NCI-H2081 treated with DMSO at 0.1 percent for 48 hours (cell line): ENCODE measurements at regions not wholly inside any gene's neighbourhood (a gene's known extent, or its start where the extent isn't known, plus 50 kb on each side); places are given as distances from the start of the nearest gene placed in this dataset.
A peak's percentile ranks its signal among the peaks of the same experiment; 100 is the strongest.

ENCODE experiments used
- DNase-seq: peaks from one replicate; lab custom pipeline; 2025; lab: John Stamatoyannopoulos, UW

DNA sequence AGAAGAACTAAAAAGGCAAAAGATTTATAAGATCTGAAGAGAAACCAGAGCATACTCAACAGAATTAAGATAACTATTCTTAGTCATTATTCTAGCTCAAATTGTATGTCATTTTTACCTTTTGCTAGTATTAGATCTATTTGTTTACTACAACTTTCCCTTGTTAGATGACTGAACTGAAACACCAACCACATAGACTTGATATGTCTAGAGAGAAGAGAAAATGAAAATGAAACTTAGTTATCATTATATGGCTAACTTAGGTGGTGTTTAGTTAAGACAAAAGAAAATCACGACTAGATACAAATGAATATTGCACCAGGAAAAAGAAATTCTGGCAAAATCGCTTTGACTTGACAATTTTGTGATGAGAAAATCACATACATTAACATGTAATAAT lies 690.8 kb downstream of the PCDH18 start:
- DNase-seq, result no peak

DNA sequence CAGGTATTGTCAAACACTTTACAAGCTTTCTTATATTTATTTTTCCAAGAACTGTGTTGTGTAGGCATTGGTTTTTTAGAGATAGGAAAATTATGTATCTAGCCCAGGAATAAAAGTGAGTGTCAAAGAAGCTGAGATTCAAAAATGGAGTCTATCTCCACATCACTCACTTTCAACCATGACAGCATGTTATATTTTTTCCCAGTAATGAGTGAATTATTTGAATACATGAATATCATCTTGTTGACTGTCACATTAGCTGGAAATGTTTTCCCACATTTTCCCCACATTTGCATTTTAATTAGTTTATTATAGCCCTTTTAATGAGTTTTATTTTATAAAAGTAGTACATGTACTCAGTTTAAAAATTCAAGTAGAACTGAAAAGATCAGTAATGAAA lies 693.7 kb downstream of the PCDH18 start:
- DNase-seq, result no peak

DNA sequence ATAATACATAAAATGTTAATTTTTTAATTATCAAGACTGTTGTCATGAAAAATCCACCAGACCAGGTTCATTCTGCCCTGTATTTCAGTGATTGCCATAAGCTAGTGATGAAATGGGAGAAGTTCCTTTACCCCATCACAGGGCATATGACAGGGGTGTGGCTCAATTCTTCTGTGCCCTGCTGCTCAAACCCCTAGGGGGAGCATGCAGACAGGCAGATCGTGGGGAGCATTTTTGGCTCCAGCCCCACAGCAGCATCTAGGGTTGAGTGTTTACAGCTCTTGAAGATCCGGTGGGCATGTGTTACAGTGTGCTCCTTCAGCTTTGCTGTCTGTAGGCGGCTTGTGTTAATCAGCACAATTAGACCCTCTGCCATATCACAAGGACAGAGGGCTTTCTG lies 700.7 kb downstream of the PCDH18 start:
- no peak for DNase-seq

DNA sequence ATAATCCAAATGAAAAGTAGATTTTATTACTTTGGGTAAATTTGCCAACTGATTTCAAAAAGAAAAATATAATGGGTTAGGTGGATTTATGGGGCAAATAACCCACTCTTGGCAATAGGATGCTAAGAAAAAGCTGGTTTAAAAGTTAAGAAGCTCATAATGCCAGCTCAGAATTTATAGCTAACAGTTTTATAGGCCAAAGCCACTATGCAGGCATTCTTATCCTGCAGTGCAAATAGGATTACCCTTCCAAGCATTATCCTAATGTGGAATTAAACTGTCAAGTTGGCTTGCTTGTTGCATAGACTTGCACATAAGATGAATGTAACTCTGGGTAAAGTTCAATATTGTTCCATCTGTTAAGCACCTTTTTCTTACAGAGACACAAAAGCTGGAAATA lies 703.0 kb downstream of the PCDH18 start:
- DNase-seq, result no peak

DNA sequence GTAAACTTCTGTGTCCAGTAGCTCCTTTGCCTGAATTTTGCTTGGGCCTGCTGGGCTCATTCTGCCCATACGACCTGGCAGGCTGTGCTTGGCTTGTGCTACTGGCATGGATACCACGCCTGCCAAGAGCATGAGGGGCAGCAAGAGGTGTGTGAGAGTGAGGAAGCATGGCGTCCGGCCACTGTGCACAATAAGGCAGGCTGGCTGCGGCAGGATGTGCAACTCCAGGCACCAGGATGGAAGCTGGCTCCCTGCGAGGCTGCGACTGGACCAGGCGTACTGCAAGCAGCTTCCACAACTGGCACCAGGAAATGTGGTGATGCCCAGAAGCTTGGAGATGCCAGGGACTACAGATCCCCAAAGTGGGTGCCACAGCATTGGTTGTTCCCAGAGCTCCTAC lies 709.3 kb downstream of the PCDH18 start:
- no peak for DNase-seq

DNA sequence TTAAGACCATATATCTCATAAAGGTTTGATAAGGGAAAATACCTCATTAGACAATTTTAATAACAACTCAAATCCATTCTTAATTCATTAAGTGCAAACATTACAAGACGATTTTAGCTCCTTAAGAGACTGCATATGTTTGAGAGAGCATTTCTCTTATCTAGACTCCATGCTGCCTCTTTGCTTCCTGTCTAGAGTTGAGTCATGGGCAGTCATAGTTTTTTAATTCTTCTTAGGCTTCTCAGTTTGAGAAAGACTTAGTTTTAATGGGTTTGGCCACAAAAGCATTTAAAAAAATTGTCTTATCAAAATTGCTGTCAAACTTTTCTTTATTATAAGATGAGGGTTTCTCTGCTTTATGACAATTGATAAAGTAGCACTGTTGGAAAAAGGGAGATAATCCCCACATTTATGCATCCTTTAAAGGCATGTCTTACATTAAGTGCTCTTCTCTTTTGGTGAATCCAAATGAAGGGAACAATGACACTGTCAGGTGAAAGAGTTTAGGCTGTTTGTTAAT lies 713.4 kb downstream of the PCDH18 start:
- no peak for DNase-seq

DNA sequence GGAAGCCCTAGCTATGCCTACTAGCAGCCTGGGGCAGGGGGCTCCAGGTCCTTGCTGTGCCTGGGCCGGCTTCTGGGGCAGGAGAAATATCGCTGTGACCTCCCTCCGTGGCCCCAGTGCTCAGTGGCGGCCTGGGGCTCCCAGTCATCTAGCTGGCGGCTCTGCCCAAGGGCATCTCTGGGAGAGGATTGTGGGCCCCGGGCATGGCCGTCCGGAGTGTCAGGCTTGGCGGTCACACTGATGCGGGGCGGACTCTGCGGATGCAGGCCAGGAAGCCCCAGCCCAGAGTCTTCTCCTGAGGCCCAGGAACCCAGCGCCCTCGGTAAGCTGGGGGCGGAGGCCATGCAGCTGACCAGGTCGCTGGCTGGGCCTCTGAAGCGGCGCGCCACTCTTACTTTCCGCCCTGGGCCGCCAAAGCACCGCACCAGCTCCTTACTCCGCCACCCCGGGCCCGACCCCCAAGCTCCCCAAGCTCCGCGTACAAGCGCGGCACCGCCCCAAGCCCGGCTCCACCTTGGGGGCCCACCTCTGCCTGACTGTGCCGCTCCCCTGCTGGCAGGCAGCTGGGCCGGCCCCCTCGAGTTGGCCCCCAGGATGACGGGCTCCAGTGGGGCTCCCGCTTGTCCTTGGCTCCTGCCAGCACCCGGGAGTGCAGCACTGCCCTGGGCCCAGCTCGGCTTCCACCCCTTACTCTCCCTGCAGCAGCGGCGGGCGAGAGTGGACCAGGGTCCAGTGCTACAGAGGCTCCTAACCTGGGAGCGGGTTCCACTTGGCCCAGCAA lies 720.0 kb downstream of the PCDH18 start:
- no peak for DNase-seq

DNA sequence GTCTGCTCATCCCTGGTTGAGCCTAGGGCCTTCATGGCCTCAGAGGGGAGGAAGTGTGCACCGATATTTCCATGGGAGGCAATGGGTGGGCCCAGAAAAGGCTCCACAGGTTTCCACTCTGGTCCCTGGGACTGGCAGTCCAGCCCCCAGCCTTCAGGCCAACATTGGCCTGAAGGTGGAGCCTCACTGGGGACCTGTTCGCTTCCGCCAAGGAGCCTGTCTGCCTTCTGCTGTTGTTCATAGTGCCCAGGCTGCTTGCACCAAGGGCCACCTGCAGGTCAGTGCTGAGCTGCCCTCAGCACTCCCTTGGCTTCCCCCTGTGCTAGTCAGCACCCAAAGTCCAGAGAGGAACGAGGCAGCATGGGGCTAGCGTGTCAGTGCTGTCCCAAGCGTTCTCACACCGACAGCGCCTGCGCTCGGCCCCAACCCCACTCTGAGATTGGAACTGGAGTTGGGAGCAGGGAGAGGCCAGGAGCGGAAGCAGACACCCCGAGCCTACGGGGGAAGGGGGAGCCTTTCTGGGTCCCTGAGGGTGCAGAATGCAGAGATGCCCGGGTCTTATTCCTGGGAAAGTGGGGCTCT lies 720.7 kb downstream of the PCDH18 start:
- DNase-seq, result no peak

DNA sequence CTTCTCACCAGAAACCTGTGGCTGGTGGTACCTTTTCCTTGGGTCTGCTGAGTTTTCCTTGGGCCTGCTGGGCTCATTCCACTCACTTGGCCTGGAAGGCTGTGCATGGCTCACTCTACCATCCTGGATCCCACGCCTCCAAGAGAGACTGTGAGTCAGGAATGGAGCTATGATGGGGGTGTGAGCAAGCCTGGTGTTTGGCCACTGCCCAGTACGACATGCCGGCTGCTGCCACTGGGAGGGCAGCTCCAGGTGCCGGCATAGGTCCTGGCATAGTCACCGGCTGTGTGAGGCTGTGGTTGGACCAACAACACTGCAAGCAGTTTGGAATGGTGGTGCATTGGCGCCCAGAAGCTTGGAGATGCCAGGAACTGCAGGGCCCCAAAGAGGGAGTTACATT lies 721.7 kb downstream of the PCDH18 start:
- no peak for DNase-seq

DNA sequence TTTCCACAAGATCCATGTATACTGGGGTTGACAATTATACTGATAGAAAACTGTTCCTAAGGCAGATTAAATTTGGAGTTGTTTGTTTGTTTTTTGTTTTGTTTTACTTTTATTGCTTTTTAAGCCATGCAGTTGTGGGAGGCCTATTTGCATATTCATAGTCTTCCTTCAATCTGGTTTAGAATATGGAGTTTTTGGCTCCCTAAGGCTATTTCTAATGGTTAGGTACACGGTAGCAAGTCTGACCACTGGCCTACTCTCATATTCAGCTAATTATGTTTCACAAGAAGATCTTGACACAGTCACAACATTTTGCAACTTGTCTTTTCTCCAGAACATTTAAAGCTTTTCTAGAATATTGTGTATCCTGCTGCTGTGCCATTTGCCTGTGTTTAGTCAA lies 725.5 kb downstream of the PCDH18 start:
- no peak for DNase-seq

DNA sequence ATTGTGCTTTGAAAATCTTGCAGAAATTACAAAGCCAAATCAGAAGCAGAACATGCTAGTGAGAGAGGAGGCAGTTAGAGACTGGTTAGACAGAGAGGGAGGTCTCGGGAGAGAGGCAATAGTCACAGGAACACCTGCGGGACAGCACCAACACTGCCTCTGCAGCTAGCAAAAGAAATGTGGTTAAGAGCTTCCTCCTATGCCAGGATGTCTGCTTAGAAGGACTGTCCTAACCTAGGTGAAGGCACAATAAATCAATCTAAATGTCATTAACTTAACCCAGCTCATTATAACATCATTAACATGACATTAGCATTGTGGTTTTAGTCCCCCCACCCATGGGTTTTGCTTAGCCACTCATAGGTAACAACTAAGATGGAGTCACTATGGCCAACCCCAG lies 726.7 kb downstream of the PCDH18 start:
- DNase-seq, result no peak

DNA sequence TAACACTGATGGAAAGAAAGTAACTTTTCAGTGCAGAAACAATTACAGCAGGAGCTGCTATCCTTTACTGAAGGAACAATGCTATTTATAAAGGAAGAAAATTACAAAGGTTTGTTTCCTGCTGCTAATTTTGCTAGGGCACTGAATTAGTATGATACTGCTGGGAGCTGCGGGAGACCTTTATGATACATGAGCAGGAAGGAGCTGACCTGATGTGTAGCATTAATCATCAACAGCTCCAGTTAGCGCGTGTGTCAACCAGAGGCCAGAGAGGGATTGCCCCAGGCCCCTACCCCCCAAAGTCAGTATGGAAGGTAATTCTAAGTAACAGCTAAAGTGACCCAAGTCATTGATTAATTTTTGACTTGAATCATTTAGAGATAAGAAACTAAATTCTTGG lies 728.9 kb downstream of the PCDH18 start:
- DNase-seq, result no peak

DNA sequence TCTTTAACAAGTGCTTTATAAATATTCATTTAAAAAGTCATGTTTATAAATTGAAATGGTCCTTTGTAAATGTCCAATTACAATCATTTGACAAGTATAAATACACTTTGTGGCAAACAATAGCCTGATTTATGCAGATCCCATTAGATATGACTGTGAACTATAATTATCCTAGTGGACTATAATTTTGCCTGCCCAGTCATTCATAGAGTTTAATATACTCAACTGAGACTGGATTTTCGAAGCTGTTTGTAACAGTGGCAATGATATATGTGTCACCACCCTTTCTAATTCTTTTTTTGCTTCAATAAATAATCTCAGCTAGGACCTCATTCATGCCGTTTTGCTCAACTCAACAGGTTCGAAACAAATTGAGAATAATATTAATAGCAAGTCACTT lies 732.0 kb downstream of the PCDH18 start:
- DNase-seq, result peak; percentile 94

DNA sequence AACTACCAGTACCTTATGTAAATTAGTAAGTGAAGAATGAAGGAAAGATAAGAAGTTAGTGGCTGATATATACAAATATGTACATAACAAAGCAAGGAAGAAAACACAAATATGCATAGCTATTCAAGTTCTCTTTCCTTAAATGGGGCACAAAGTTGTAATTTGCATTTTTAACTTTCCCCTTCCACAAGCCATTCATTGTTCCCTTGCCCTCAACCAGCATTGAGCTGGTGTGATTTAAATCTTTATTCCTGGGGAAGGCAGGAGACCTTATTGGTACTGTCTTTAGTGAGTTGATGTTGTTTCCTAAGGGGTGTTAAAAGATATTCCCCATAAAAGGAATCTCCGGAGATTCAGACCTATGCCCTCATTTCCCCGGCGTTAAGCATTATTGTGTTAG lies 735.3 kb downstream of the PCDH18 start:
- DNase-seq, result no peak

DNA sequence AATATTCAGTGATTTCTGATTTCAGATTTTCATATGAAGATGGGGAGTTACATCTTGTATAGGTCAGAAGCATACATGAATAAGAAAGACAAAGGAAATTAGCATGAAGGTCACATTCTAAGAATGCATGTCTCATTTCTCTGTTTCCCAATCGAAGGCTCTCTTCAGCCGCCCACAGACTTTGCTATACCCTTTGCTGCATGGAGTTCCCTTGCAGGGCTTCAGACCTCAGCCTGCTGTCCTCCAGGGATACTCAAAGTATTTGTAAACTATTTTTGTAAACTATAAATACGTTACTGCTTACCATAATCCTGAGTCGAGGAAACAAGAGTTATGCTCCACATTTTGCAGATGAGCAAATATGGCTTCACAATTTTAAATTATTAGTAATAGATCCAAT lies 738.4 kb downstream of the PCDH18 start:
- DNase-seq, result no peak

DNA sequence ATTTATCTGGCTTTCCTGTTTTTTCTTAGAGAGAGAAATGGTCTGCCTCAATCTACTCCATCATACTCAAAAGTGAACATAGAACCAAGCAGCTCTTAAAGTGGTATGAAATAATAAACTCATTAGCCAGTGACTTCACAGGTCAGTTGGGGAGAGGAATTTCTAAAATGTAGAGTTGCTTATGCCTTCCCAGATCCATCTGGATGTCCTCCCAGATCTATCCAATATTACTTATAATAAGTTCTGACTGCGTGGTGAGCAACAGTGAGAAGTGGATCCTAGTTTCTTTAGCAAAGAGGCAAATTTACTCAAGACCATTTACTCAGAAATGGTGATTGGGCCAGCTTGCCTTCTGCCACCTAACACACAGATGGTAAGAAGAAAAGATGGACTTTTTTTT lies 748.0 kb downstream of the PCDH18 start:
- DNase-seq, result no peak

DNA sequence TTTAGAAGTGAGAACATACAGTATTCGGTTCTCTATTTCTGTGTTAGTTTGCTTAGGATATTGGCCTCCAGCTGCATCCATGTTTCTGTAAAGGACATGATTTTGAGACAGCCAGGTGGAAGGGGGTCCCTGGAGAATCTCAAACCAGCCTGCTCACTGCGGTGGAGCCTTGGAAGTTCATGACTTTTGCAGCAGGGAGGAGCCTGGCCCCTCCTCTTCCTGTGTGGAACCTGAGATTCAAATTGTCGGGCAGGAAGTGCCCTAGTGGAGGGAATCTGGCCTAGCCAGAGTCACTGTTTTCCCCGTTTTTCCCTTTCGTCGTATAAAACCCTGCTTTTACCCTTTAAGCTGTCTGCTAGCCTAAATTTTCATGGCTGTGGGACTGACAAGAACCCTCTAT lies 762.6 kb downstream of the PCDH18 start:
- no peak for DNase-seq

DNA sequence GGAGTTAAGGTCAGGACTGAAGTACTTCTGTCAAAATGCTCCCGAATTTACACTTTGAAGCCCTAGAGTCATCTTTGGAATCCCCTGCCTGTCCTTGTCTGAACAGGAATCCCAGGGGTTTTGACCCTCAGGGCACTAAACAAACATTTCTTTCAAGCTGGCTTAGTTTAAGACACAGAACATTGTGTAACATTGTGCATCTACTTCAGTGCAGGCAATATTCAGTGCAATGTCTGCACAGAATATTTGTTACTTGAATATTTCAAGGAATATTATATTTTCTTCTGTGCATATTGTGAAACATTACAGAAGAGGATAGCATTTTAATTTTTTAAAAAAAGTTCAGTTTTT lies 763.4 kb downstream of the PCDH18 start:
- no peak for DNase-seq

DNA sequence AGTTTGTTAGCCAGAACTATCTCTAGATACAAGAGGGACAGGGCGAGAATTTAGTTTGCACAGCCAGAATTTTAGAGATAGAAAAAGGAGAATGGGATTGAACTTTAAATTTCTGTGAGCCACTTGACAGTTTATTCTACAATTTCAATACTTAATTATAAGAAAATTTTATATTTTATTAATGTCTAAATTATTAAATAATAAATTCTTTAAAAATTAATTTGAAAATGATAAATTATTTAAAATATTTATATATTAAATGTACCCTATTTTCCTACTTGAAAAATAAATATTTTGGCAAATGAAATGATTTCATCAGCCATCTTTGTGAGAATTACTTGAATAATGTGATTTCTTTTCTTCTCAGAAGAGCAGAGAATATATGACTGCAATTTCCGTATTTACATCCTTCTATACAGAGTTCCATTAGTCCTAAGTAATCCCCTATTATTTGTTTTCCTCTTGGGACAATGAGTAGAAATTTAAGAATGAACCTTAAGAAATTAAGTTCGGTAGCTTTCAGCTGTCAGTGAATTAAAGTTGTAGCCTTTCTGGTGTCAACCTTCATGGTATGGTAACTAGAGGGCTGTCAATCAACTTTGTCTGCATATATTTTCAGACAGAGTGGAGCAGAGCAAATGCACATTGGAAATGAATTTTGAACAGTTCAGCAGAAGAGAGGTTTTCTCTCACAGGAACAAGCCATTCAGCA lies 763.9 kb downstream of the PCDH18 start:
- no peak for DNase-seq

DNA sequence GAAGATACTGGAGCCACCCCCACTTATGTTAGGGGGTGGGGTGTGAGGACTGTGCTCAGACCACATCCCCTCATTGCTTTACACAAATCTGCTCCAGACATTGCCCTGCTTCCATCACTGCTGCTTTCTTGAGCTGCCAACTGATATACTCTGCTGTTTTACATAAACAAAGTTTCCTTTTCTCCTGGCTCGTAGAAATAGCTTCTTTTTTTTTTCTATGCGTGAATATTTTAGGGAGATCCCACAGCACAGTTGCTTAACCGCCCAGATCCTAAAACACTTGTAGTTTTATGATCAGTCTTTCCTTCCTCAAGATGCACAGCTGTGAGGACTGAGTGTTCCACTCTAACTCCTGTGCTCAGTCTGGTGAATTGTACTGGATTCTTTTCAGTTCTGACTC lies 768.4 kb downstream of the PCDH18 start:
- DNase-seq, result no peak

DNA sequence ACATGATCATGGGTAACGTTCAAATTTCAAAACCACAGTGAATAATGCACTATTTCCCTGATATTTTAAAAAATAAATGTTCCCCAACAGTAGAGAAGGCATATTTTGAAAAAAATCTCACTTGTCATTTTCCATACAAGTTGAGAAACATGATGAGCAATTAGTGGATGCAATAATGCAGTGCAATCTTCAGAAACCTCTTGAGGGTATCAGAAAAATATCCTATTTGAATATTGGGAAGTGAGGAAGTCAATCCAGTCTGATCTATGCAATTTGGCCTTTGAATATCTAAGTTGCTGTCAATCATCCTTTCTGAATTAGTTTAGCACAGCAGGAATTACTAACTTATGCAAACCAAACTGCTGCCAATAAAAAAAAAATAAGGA lies 776.8 kb downstream of the PCDH18 start:
- no peak for DNase-seq

DNA sequence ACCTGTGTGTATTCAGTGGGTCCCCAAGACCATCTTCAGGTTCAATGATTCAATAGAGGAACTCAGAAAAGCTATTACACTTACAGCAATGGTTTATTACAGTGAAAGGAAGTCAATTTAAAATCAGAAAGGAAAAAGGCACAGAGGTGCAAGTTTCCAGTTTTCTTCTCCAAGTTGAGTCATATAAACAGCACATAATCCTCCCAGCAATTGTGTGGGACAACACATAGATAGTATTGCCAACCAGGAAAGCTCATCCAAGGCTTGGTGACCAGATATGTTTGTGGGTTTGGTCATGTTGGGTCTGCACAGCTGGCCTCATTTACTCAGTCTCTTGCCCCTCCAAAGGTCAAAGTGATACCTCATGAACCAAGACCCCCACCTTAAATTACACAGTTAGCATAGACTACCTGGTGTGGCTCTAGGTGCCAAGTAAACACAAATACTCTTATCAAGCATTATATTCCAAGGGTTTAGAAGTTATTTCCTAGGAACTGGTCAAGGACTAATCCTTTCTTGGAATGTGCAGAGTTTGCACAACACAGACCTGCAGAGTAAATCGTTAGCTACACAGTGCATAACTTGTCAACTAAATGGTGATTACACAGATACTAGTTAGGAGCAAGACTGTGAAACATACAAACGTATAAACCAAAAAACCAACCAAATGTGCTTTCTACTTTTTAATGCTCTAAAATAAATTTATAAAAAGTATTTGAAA lies 777.3 kb downstream of the PCDH18 start:
- DNase-seq, result no peak

DNA sequence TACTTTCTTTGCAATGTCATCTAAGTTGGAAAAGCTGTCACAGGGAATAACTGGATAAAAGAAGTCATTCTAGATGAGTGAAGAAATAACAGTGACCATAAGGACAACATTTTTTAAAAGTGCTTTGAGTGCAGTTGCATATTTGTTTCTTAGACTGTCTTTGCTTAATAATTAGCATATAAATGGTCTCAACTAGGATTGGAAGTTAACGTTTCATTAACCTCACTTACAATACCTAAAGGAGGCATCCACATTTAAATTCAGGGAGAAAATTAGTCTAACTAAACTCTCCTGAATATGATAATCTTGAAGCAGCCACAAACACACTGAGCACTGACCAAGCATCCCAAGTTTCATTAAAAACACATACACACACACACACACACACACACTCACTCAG lies 780.7 kb downstream of the PCDH18 start:
- no peak for DNase-seq
